Mucosa of descending colon (tissue), 3 donors: ENCODE measurements at regions not wholly inside any gene's neighbourhood (a gene's known extent, or its start where the extent isn't known, plus 50 kb on each side); places are given as distances from the start of the nearest gene placed in this dataset.

ENCODE experiments used
- ATAC-seq: fragments of 200-7000 bp; cut with Tn5 transposase; one replicate; pipeline ENCODE4 v1.9.1; 2020; ENCODE audit warnings: mild to moderate bottlenecking, moderate library complexity
- DNase-seq, 3 donors: peaks; one replicate each; pipeline ENCODE4 v3.0.0-alpha.2; 2020
- H3K36me3 ChIP-seq: fragments of 200-600 bp; one replicate; pipeline ENCODE4 v1.8.0; 2021; ENCODE audit warnings: low read depth, mild to moderate bottlenecking
- H3K4me1 ChIP-seq: fragments of 200-600 bp; one replicate; pipeline ENCODE4 v1.8.0; 2021; ENCODE audit warnings: low read depth, mild to moderate bottlenecking
- H3K4me3 ChIP-seq: fragments of 200-600 bp; one replicate; pipeline ENCODE4 v1.8.0; 2021; ENCODE audit warnings: mild to moderate bottlenecking
- H3K9me3 ChIP-seq: fragments of 200-600 bp; one replicate; pipeline ENCODE4 v1.8.0; 2021; ENCODE audit warnings: mild to moderate bottlenecking
- intact Hi-C, 2 donors: fragments of 100-400 bp; cut with DNase I in 1 of 2; cut with micrococcal nuclease in 1 of 2; formaldehyde crosslinking; loops; one replicate each; pipeline versions ENCODE4 v1.11.0 to v1.11.1; 2022; cut with DNase I, micrococcal nuclease
- TF ChIP-seq, protein P1 (sequence below): fragments of 200-600 bp; IDR thresholded peaks from one replicate; pipeline ENCODE4 v1.8.0; 2022; ENCODE audit warnings: antibody characterized with exemption, mild to moderate bottlenecking
- donor health status: DM: no; HTN: no; CAD: no; lungs with moderate emphysema.
- donor health status: DM: no; HTN: no; CAD: no.
- donor health status: DM: no; HTN: yes; CAD: no.

DNA sequence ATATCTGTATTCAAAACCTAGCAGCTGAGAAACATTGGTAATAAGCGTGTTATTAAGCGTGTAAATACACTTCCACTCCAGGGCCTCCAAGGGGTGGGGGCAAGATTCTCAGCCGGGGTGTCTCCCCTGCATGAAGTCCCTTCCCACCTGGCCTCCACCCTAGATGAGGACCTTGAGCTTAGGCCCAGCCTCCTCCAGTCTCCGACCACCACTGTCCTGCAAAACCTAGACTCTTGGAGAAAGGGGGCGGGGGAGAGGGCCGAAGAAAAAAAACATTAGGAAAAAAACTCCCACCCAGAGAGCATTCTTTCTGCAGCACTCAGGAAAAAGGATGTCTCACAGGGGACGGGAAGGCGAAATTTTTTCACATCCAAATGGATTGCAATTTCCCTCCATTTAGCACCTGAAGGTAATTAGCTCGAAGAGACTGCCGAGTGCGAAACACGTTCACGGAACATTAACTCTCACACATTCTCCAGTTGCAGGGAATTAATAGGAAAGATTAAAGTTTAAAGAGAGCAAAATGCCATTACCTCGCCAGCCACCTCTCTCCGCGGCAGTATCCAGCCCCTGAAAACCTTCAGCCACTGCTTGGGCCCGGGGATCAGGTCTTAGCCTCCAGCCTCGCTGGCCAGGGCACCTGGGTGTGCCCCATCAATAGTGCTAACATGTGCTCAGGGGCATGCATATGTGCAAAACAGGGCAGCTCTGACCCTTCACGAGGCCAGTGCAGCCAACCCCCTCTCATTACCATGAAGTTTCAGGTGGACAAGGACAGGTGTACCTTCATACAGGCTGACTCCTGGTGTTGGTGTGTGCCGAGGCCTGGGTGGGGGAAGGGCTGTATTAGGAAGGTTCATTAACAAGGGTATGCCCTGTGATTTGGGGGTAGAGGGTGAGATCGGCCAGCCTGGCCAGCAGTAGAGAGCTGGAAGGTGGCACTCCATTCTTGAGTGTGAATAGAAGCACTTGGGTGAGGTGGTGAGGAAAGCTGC is 77.2 kb downstream of the HIF1AN start:
- intact Hi-C loops, result no loop called here
- Histone ChIP-seq H3K36me3 (no peaks in the 10 kb centered on the region), H3K4me3 (no peak overlapping the region), H3K4me1 (no peaks in the 10 kb centered on the region), H3K9me3 (no peaks in the 10 kb centered on the region)
- ATAC-seq (no peak), DNase-seq (no peak)
- TF ChIP-seq, protein P1, sequence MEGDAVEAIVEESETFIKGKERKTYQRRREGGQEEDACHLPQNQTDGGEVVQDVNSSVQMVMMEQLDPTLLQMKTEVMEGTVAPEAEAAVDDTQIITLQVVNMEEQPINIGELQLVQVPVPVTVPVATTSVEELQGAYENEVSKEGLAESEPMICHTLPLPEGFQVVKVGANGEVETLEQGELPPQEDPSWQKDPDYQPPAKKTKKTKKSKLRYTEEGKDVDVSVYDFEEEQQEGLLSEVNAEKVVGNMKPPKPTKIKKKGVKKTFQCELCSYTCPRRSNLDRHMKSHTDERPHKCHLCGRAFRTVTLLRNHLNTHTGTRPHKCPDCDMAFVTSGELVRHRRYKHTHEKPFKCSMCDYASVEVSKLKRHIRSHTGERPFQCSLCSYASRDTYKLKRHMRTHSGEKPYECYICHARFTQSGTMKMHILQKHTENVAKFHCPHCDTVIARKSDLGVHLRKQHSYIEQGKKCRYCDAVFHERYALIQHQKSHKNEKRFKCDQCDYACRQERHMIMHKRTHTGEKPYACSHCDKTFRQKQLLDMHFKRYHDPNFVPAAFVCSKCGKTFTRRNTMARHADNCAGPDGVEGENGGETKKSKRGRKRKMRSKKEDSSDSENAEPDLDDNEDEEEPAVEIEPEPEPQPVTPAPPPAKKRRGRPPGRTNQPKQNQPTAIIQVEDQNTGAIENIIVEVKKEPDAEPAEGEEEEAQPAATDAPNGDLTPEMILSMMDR, result no peak

DNA sequence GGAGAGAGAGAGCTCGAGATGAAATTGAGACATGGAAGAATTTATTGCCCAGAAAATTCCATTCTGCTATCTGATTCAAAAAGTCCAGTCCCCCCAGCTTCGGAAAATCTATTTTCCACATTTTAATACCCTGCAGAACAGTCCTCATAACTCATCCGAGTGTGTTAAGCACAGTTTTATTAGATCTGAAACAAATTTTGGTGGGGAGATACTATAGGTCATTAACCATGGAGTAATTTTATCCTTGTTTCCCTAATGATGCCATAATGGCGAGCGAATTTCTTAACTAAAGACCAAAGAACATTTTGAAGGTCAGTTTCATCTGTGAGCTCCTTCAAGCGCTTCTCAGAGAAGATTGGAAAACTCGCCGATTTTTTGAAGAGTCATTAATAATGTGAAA is 78.1 kb downstream of the HIF1AN start:
- no peaks in the 10 kb centered on the region for H3K36me3 ChIP-seq
- no peak for ATAC-seq
- intact Hi-C loops, result no loop called here
- no peak overlapping the region for H3K4me3 ChIP-seq
- TF ChIP-seq, protein P1, result no peak
- no peaks in the 10 kb centered on the region for H3K4me1 ChIP-seq
- no peak for DNase-seq
- no peaks in the 10 kb centered on the region for H3K9me3 ChIP-seq

DNA sequence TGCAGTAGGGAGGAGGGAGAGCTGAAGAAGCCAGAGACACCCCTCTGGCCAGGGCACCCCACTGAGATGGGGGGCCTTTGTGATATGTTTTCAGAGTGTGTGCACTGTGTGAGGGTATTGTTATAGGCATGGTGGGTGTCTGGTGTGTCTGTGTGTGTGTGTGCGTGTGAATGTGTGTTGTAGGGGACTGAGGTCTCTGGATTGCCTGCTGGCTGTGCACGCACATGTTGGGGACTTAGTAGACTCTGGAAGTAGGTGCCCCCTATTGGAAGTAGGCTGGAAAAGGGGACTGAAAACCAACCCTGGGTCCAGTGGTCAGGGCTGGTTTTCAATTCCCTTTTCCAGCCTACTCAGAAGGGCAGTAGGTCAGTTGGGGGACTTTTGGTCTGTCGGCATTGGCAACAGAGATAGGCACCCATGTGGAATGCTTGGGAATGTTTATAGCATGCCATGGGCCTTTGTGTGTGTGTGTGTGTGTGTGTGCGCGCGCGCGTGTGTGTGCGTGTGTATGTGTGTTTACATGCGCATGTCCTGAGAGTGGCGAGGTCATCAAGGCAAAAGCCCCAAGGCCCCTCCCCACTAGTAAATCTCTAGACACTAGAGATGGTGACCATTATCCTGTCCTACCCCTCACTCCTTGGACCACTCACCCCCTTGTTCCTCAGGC is 78.8 kb downstream of the HIF1AN start:
- DNase-seq (no peak), ATAC-seq (no peak)
- H3K4me1 ChIP-seq, result no peaks in the 10 kb centered on the region
- TF ChIP-seq, protein P1, result no peak
- no peak overlapping the region for H3K4me3 ChIP-seq
- intact Hi-C loops, result no loop called here
- H3K9me3 ChIP-seq, result no peaks in the 10 kb centered on the region
- no peaks in the 10 kb centered on the region for H3K36me3 ChIP-seq

DNA sequence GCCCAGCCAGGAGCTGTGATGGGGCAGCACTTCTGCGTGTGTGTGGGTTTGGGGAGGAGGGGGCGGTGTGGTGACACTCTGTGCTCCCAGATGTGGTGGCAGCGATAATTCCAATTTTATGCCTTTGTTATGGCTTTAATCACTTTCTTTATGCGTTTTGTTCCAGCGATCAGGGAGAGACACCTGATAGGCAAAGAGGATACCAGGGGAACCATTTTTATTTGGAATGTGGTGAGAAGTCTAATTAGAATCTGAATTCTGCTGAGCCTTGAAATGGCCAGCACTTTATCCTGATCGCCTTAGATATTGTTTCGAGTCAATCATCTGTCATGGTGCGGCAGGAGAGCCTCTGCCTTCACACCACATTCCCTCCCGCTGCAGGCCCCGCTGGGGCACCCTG is 79.5 kb downstream of the HIF1AN start:
- TF ChIP-seq, protein P1, result no peak
- Histone ChIP-seq H3K36me3 (no peaks in the 10 kb centered on the region), H3K4me1 (no peaks in the 10 kb centered on the region), H3K9me3 (no peaks in the 10 kb centered on the region), H3K4me3 (no peak overlapping the region)
- DNase-seq (no peak), ATAC-seq (no peak)
- intact Hi-C loops, result no loop called here

DNA sequence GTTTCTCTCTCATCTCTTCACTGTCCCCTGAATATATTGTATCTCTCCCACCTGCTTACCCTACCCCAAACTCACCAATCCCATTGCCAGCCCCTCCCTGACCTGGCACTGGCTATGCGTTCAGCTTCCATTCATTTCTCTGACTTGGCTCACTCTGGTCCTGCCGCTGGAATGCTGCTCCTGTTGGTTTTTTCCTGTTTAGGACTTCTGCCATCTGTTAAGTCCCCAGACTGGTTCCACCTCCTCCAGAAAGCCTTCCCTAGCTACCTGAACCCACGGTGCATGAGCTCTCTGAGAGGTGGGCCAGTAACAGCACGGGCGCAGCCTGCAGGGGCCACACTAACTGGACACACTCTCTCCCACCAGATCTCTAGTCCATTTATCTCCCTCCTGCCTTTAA is 80.2 kb downstream of the HIF1AN start:
- no peaks in the 10 kb centered on the region for H3K9me3 ChIP-seq
- H3K4me3 ChIP-seq, result no peak overlapping the region
- DNase-seq (no peak), ATAC-seq (no peak)
- intact Hi-C loops, result no loop called here
- H3K36me3 ChIP-seq, result no peaks in the 10 kb centered on the region
- TF ChIP-seq, protein P1, result no peak
- no peaks in the 10 kb centered on the region for H3K4me1 ChIP-seq
